GM21381 (cell line): ENCODE measurements at regions not wholly inside any gene's neighbourhood (a gene's known extent, or its start where the extent isn't known, plus 50 kb on each side); places are given as distances from the start of the nearest gene placed in this dataset.
A peak's percentile ranks its signal among the peaks of the same experiment; 100 is the strongest.

ENCODE experiments used
- ATAC-seq: cut with Tn5 transposase; IDR thresholded peaks from one replicate; pipeline ENCODE4 v1.9.1; 2021; ENCODE audit warnings: mild to moderate bottlenecking, moderate library complexity; ENCODE audit not compliant: unreplicated experiment

GRCh38 chr4:38537666-38538065 is 126.3 kb upstream of the KLF3 start:
- no peak for ATAC-seq

- no peak for ATAC-seq
Measured at GRCh38 chr4:38538517-38538916, 125.5 kb upstream of the KLF3 start.

GRCh38 chr4:38539501-38539900 is 124.5 kb upstream of the KLF3 start:
- ATAC-seq = no peak

- no peak for ATAC-seq
Measured at GRCh38 chr4:38547052-38547451, 116.9 kb upstream of the KLF3 start.

- ATAC-seq = no peak
Measured at GRCh38 chr4:38548256-38548655, 115.7 kb upstream of the KLF3 start.

- no peak for ATAC-seq
Measured at GRCh38 chr4:38559374-38559773, 104.6 kb upstream of the KLF3 start.

GRCh38 chr4:38560340-38560739 is 103.7 kb upstream of the KLF3 start:
- no peak for ATAC-seq

GRCh38 chr4:38560768-38561558 is 103.0 kb upstream of the KLF3 start:
- peak; percentile 85 for ATAC-seq

- ATAC-seq = no peak
Measured at GRCh38 chr4:38562751-38563198, 101.2 kb upstream of the KLF3 start.

GRCh38 chr4:38563707-38564495 is 100.1 kb upstream of the KLF3 start:
- no peak for ATAC-seq

GRCh38 chr4:38565271-38566199 is 98.5 kb upstream of the KLF3 start:
- ATAC-seq = no peak

- ATAC-seq = no peak
Measured at GRCh38 chr4:38566806-38567398, 97.1 kb upstream of the KLF3 start.

- ATAC-seq = no peak
Measured at GRCh38 chr4:38567457-38567856, 96.5 kb upstream of the KLF3 start.

GRCh38 chr4:38568768-38569167 is 95.2 kb upstream of the KLF3 start:
- no peak for ATAC-seq

GRCh38 chr4:38570647-38571276 is 93.2 kb upstream of the KLF3 start:
- ATAC-seq = no peak

GRCh38 chr4:38572793-38573192 is 91.2 kb upstream of the KLF3 start:
- no peak for ATAC-seq

GRCh38 chr4:38574559-38575333 is 89.3 kb upstream of the KLF3 start:
- ATAC-seq = no peak

- ATAC-seq = no peak
Measured at GRCh38 chr4:38576767-38577166, 87.2 kb upstream of the KLF3 start.

- no peak for ATAC-seq
Measured at GRCh38 chr4:38577462-38577861, 86.5 kb upstream of the KLF3 start.
